ENCODE measurements at regions not wholly inside any gene's neighbourhood (a gene's known extent, or its start where the extent isn't known, plus 50 kb on each side); places are given as distances from the start of the nearest gene placed in this dataset.
"Not testable (repeated sequence)": the region's sequence is repeated elsewhere in the genome, so short reads cannot be mapped to it uniquely, and the experiment has no call there.

- DNase-seq (ENCODE audit: low spot score) = no peak
Measured at GRCh38 chr6:85747666-85748065, 105.0 kb upstream of the SYNCRIP start.

GRCh38 chr6:85747093-85747492 is 104.4 kb upstream of the SYNCRIP start:
- no peak for DNase-seq (ENCODE audit: low spot score)

GRCh38 chr6:85744433-85744970 is 101.8 kb upstream of the SYNCRIP start:
- no peak for DNase-seq (ENCODE audit: low spot score)

- DNase-seq (ENCODE audit: low spot score) = no peak
Measured at GRCh38 chr6:85726206-85726605, 83.5 kb upstream of the SYNCRIP start.

- no peak for DNase-seq (ENCODE audit: low spot score)
Measured at GRCh38 chr6:85715797-85716196, 73.1 kb upstream of the SYNCRIP start.

GRCh38 chr6:85714893-85715530 is 72.3 kb upstream of the SYNCRIP start:
- DNase-seq (ENCODE audit: low spot score) = no peak

GRCh38 chr6:85712346-85712745 is 69.7 kb upstream of the SYNCRIP start:
- DNase-seq (ENCODE audit: low spot score) = no peak

- not testable (repeated sequence) for DNase-seq (ENCODE audit: low spot score)
Measured at GRCh38 chr6:85707515-85708145, 64.9 kb upstream of the SYNCRIP start.

- no peak for DNase-seq (ENCODE audit: low spot score)
Measured at GRCh38 chr6:85706272-85706671, 63.6 kb upstream of the SYNCRIP start.

GRCh38 chr6:85705220-85705619 is 62.5 kb upstream of the SYNCRIP start:
- no peak for DNase-seq (ENCODE audit: low spot score)

GRCh38 chr6:85703406-85703805 is 60.7 kb upstream of the SYNCRIP start:
- no peak for DNase-seq (ENCODE audit: low spot score)

Data from globus pallidus (tissue), 1 donor.